ENCODE measurements at regions not wholly inside any gene's neighbourhood (a gene's known extent, or its start where the extent isn't known, plus 50 kb on each side); places are given as distances from the start of the nearest gene placed in this dataset.

- FAIRE-seq: no peak
- TF ChIP-seq POLR2AphosphoS5 (IDR thresholded peaks at IDR 0.05; ENCODE audit: low read depth, low read length) (no peak), POLR2A (IDR thresholded peaks at IDR 0.05; ENCODE audit: low read depth, low read length) (no peak), TAF1 (IDR thresholded peaks at IDR 0.05; ENCODE audit: borderline replicate concordance, low read depth, low read length) (no peak)
- no peak for DNase-seq (ENCODE audit: insufficient read length)
Measured at GRCh38 chr7:17501441-17502212, 203.2 kb downstream of the AHR start.

GRCh38 chr7:17502213-17503060 lies 204.0 kb downstream of the AHR start:
- FAIRE-seq (no peak), DNase-seq (ENCODE audit: insufficient read length) (no peak)
- no peak for TF ChIP-seq POLR2AphosphoS5 (IDR thresholded peaks at IDR 0.05; ENCODE audit: low read depth, low read length)
- TF ChIP-seq POLR2A (IDR thresholded peaks at IDR 0.05; ENCODE audit: low read depth, low read length): no peak
- no peak for TF ChIP-seq TAF1 (IDR thresholded peaks at IDR 0.05; ENCODE audit: borderline replicate concordance, low read depth, low read length)

GRCh38 chr7:17506095-17506494 lies 207.6 kb downstream of the AHR start:
- FAIRE-seq: peak; percentile 87
- TF ChIP-seq TAF1 (IDR thresholded peaks at IDR 0.05; ENCODE audit: borderline replicate concordance, low read depth, low read length) (no peak), POLR2A (IDR thresholded peaks at IDR 0.05; ENCODE audit: low read depth, low read length) (no peak), POLR2AphosphoS5 (IDR thresholded peaks at IDR 0.05; ENCODE audit: low read depth, low read length) (no peak)
- DNase-seq (ENCODE audit: insufficient read length): no peak

GRCh38 chr7:17506596-17506995 lies 208.1 kb downstream of the AHR start:
- no peak for TF ChIP-seq TAF1 (IDR thresholded peaks at IDR 0.05; ENCODE audit: borderline replicate concordance, low read depth, low read length)
- no peak for TF ChIP-seq POLR2A (IDR thresholded peaks at IDR 0.05; ENCODE audit: low read depth, low read length)
- TF ChIP-seq POLR2AphosphoS5 (IDR thresholded peaks at IDR 0.05; ENCODE audit: low read depth, low read length): no peak
- no peak for FAIRE-seq
- DNase-seq (ENCODE audit: insufficient read length): no peak

GRCh38 chr7:17507717-17508116 lies 209.3 kb downstream of the AHR start:
- no peak for DNase-seq (ENCODE audit: insufficient read length)
- TF ChIP-seq POLR2AphosphoS5 (IDR thresholded peaks at IDR 0.05; ENCODE audit: low read depth, low read length) (no peak), TAF1 (IDR thresholded peaks at IDR 0.05; ENCODE audit: borderline replicate concordance, low read depth, low read length) (no peak), POLR2A (IDR thresholded peaks at IDR 0.05; ENCODE audit: low read depth, low read length) (no peak)
- no peak for FAIRE-seq

- TF ChIP-seq POLR2A (IDR thresholded peaks at IDR 0.05; ENCODE audit: low read depth, low read length): no peak
- no peak for TF ChIP-seq TAF1 (IDR thresholded peaks at IDR 0.05; ENCODE audit: borderline replicate concordance, low read depth, low read length)
- TF ChIP-seq POLR2AphosphoS5 (IDR thresholded peaks at IDR 0.05; ENCODE audit: low read depth, low read length): no peak
- FAIRE-seq: peak; percentile 74
- DNase-seq (ENCODE audit: insufficient read length): no peak
Measured at GRCh38 chr7:17512181-17512675, 213.8 kb downstream of the AHR start.

- TF ChIP-seq POLR2AphosphoS5 (IDR thresholded peaks at IDR 0.05; ENCODE audit: low read depth, low read length) (no peak), TAF1 (IDR thresholded peaks at IDR 0.05; ENCODE audit: borderline replicate concordance, low read depth, low read length) (no peak), POLR2A (IDR thresholded peaks at IDR 0.05; ENCODE audit: low read depth, low read length) (no peak)
- FAIRE-seq (no peak), DNase-seq (ENCODE audit: insufficient read length) (no peak)
Measured at GRCh38 chr7:17516771-17517170, 218.3 kb downstream of the AHR start.

- DNase-seq (ENCODE audit: insufficient read length): no peak
- FAIRE-seq: no peak
- TF ChIP-seq TAF1 (IDR thresholded peaks at IDR 0.05; ENCODE audit: borderline replicate concordance, low read depth, low read length): no peak
- TF ChIP-seq POLR2A (IDR thresholded peaks at IDR 0.05; ENCODE audit: low read depth, low read length): no peak
- no peak for TF ChIP-seq POLR2AphosphoS5 (IDR thresholded peaks at IDR 0.05; ENCODE audit: low read depth, low read length)
Measured at GRCh38 chr7:17520941-17521340, 222.5 kb downstream of the AHR start.

GRCh38 chr7:17521437-17521836 lies 223.0 kb downstream of the AHR start:
- no peak for FAIRE-seq
- TF ChIP-seq POLR2AphosphoS5 (IDR thresholded peaks at IDR 0.05; ENCODE audit: low read depth, low read length) (no peak), TAF1 (IDR thresholded peaks at IDR 0.05; ENCODE audit: borderline replicate concordance, low read depth, low read length) (no peak), POLR2A (IDR thresholded peaks at IDR 0.05; ENCODE audit: low read depth, low read length) (no peak)

GRCh38 chr7:17523813-17524739 lies 225.6 kb downstream of the AHR start:
- DNase-seq (ENCODE audit: insufficient read length) (no peak), FAIRE-seq (peak; percentile 48)
- TF ChIP-seq POLR2A (IDR thresholded peaks at IDR 0.05; ENCODE audit: low read depth, low read length) (no peak), TAF1 (IDR thresholded peaks at IDR 0.05; ENCODE audit: borderline replicate concordance, low read depth, low read length) (no peak), POLR2AphosphoS5 (IDR thresholded peaks at IDR 0.05; ENCODE audit: low read depth, low read length) (no peak)

More at GRCh38 chr7:17521437-17521836, 223.0 kb downstream of the AHR start:
- no peak for DNase-seq (ENCODE audit: insufficient read length)
